HFF-Myc (cell line): ENCODE measurements at regions not wholly inside any gene's neighbourhood (a gene's known extent, or its start where the extent isn't known, plus 50 kb on each side); places are given as distances from the start of the nearest gene placed in this dataset.

Experiments used
- DNase-seq: peaks from one replicate; pipeline ENCODE4 v3.0.0-alpha.2; 2011; ENCODE audit warnings: low read depth; ENCODE audit errors: extremely low read depth
- H3K4me3 ChIP-seq: replicated peaks from 2 replicates; pipeline ENCODE4 v1.5.1; 2011; ENCODE audit warnings: low read depth, mild to moderate bottlenecking, control low read depth, low read length
- CTCF ChIP-seq: IDR thresholded peaks from 2 replicates; pipeline ENCODE4 v1.5.1; 2012; ENCODE audit warnings: mild to moderate bottlenecking, low read depth, low read length, control low read depth; ENCODE audit errors: missing control alignments

GRCh38 chr2:120869730-120870466 is 134.2 kb downstream of the GLI2 start:
- H3K4me3 ChIP-seq: no peak overlapping the region
- TF ChIP-seq CTCF: no peak
- DNase-seq: no peak

GRCh38 chr2:120870467-120870788 is 134.8 kb downstream of the GLI2 start:
- DNase-seq: no peak
- H3K4me3 ChIP-seq: no peak overlapping the region
- no peak for TF ChIP-seq CTCF

GRCh38 chr2:120871016-120871635 is 135.5 kb downstream of the GLI2 start:
- TF ChIP-seq CTCF: no peak
- no peak for DNase-seq
- no peak overlapping the region for H3K4me3 ChIP-seq

GRCh38 chr2:120871881-120872620 is 136.4 kb downstream of the GLI2 start:
- DNase-seq: no peak
- no peak for TF ChIP-seq CTCF
- no peak overlapping the region for H3K4me3 ChIP-seq

- TF ChIP-seq CTCF: no peak
- DNase-seq: no peak
- H3K4me3 ChIP-seq: no peak overlapping the region
Measured at GRCh38 chr2:120873958-120874887, 138.6 kb downstream of the GLI2 start.

GRCh38 chr2:120874888-120875275 is 139.2 kb downstream of the GLI2 start:
- TF ChIP-seq CTCF: no peak
- DNase-seq: no peak
- no peak overlapping the region for H3K4me3 ChIP-seq
